ENCODE measurements at regions not wholly inside any gene's neighbourhood (a gene's known extent, or its start where the extent isn't known, plus 50 kb on each side); places are given as distances from the start of the nearest gene placed in this dataset.
"Not testable (repeated sequence)": the region's sequence is repeated elsewhere in the genome, so short reads cannot be mapped to it uniquely, and the experiment has no call there.

DNA sequence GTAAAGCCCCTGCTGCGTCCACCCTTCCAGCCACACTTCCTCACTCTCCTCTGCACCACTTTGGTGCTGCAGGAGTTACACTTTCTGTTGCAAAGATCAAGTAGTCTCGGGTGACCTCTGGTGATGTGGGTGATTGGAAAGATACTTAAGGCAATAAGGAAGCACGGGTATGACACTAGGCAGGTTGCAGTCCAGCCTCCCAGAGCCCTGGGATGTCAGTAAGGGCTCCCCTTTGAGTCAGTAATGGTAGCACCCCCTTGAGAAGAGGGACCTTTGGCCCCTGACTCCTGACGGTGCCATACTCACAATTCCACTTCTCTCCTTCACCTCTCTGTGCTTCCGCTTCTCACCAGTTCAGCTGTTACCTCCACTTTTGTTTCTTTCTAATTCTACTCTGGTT lies 84.1 kb upstream of the KIF2A start:
- not testable (repeated sequence) for ATAC-seq; H3K9me3 Mint-ChIP-seq; H3K4me3 Mint-ChIP-seq; DNase-seq; H3K36me3 Mint-ChIP-seq (ENCODE audit: insufficient read depth)
- Mint-ChIP-seq H3K4me1 (ENCODE audit: low read depth) (peaks cover 14% of the 10 kb centered on the region), H3K27me3 (ENCODE audit: low read depth) (peaks cover 11% of the 10 kb centered on the region)

DNA sequence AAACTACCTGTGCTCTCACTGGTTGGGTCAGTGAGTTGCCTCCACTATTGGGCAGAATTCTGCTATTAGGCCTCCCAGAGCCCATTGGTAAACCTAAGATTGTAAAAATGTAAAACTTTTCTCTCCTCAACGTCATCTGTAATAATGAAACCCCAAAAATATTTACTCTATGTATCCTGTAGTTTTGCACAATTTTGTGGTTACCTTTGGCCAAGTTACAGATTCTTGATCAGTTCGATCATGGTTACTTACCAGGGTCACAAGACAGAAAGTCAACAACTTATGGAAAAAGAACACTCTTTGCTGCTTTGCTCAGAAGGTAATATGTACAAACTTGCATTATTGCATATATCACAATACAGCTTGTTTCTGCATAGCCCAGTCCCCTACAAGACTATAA lies 83.7 kb upstream of the KIF2A start:
- not testable (repeated sequence) for ATAC-seq; H3K4me3 Mint-ChIP-seq; H3K36me3 Mint-ChIP-seq (ENCODE audit: insufficient read depth)

DNA sequence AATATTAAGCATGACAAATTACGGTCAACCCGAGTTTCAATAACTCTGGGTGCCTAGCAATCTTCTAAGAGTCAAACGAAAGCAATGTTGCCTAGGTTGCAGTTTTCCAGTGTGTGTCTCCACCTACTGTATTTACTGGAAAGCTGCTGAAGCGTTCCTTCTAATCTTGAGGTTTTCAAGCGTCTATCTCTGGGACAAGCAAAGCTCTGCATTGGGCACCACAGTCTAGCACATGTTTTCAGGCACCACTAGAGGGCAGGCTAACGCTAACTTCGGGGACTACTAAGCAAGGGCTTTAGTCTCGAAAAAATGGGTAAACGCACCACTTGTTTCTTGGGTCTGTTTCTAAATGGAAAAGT lies 82.7 kb upstream of the KIF2A start:
- H3K9me3 Mint-ChIP-seq; H3K36me3 Mint-ChIP-seq (ENCODE audit: insufficient read depth); H3K27me3 Mint-ChIP-seq (ENCODE audit: low read depth): not testable (repeated sequence)
- peaks cover 14% of the 10 kb centered on the region for H3K4me1 Mint-ChIP-seq (ENCODE audit: low read depth)
- ATAC-seq (peak; percentile 97), DNase-seq (peak; percentile 73)
- peak overlapping the region; percentile 69 for H3K4me3 Mint-ChIP-seq

More for the DNA sequence above, 83.7 kb upstream of the KIF2A start:
- DNase-seq; H3K27me3 Mint-ChIP-seq (ENCODE audit: low read depth); H3K9me3 Mint-ChIP-seq: not testable (repeated sequence)
- peaks cover 14% of the 10 kb centered on the region for H3K4me1 Mint-ChIP-seq (ENCODE audit: low read depth)

DNA sequence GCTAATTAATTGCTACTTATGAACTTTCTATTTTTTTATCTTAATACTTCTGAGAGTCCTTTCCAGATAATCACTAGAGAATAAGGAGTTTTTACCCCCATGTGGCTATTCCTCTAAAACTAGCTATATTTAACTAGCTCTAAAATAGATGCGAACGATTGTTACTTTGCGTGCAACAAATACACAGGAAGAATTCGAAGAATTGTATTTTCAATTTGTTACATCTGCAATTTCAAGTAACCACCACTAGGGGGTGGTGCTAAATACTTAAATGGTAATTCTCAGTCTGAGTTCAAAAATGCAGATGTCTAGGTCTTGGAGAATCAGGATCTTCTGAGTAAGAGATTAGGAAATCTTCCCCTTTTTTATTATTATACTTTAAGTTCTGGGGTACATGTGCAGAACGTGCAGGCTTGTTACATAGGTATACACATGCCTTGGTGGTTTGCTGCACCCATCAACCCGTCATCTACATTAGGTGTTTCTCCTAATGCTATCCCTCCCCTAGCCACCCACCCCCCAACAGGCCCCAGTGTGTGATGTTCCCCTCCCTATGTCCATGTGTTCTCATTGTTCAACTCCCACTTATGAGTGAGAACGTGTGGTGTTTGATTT lies 80.9 kb upstream of the KIF2A start:
- not testable (repeated sequence) for ATAC-seq; H3K9me3 Mint-ChIP-seq; H3K36me3 Mint-ChIP-seq (ENCODE audit: insufficient read depth); H3K27me3 Mint-ChIP-seq (ENCODE audit: low read depth); DNase-seq
- H3K4me1 Mint-ChIP-seq (ENCODE audit: low read depth), result peaks cover 14% of the 10 kb centered on the region
- H3K4me3 Mint-ChIP-seq, result peak overlapping the region; percentile 52

DNA sequence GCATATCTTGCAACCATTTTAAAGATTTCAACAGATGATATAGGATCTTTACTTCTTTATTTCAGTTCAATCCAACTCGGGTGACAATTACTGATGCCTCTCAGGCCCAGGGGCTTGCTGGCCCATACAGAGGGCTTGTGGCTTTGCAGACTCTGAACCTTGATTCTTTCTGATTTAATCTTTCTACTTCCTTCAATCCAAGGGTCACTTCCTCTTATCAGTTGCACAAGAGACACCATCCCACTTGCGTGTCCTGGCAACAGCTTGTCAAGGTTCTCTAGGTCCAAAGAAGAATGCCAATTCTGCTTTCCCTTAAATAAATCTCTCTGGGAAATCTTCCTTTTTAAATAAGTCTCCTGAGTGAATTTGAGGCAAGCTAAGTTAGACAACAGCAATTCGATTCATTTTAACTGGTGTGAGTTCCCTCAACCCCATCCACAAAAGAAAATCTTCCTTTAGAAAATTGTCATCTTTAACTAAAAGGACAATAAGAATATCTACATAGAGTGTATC lies 75.1 kb upstream of the KIF2A start:
- DNase-seq; ATAC-seq; H3K4me1 Mint-ChIP-seq (ENCODE audit: low read depth); H3K9me3 Mint-ChIP-seq; H3K36me3 Mint-ChIP-seq (ENCODE audit: insufficient read depth); H3K4me3 Mint-ChIP-seq; H3K27me3 Mint-ChIP-seq (ENCODE audit: low read depth): not testable (repeated sequence)

DNA sequence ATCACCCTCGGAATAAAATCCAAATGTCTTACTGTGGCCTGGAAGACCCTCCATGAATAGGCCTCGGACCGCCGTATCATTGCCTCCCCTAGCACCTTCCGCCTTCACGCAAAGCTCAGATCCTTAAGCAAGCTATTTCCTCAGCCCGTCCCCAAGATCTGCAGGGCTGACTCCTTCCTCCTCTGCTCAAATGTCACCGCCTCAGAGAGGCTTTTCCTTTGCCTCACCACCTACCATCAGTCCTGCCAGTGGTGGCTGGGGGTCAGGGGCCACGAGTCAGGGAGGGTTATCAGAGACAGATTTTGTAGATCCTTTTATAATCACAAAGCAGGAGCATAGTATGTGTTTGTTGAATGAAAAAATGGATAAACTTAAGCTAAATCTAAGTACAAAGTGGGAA lies 74.4 kb upstream of the KIF2A start:
- Mint-ChIP-seq H3K36me3 (ENCODE audit: insufficient read depth) (no peaks in the 10 kb centered on the region), H3K27me3 (ENCODE audit: low read depth) (no peaks in the 10 kb centered on the region), H3K4me1 (ENCODE audit: low read depth) (peaks cover 2% of the 10 kb centered on the region), H3K9me3 (no peaks in the 10 kb centered on the region), H3K4me3 (no peak overlapping the region)
- ATAC-seq (no peak), DNase-seq (no peak)

DNA sequence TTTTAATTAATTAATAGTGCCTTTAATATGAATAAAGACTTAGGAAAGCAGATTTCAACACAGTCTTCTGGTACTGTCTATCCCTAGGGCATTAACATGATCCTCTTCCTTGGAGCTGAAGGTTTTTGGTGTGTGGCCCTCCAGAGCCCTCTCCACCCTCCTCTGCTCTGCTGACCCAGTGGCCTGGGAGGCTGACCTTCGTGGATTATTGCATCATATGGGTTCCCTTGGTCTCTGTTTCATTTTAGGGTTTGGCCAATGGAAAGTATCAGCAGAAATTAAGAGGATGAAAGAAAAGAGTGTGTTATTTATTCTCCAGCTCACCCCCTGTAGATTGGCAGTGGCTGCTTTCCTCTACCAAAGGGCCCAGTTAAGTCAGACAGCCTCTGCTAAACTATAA lies 73.8 kb upstream of the KIF2A start:
- not testable (repeated sequence) for H3K36me3 Mint-ChIP-seq (ENCODE audit: insufficient read depth); H3K9me3 Mint-ChIP-seq; H3K4me1 Mint-ChIP-seq (ENCODE audit: low read depth); DNase-seq; H3K27me3 Mint-ChIP-seq (ENCODE audit: low read depth); H3K4me3 Mint-ChIP-seq; ATAC-seq

DNA sequence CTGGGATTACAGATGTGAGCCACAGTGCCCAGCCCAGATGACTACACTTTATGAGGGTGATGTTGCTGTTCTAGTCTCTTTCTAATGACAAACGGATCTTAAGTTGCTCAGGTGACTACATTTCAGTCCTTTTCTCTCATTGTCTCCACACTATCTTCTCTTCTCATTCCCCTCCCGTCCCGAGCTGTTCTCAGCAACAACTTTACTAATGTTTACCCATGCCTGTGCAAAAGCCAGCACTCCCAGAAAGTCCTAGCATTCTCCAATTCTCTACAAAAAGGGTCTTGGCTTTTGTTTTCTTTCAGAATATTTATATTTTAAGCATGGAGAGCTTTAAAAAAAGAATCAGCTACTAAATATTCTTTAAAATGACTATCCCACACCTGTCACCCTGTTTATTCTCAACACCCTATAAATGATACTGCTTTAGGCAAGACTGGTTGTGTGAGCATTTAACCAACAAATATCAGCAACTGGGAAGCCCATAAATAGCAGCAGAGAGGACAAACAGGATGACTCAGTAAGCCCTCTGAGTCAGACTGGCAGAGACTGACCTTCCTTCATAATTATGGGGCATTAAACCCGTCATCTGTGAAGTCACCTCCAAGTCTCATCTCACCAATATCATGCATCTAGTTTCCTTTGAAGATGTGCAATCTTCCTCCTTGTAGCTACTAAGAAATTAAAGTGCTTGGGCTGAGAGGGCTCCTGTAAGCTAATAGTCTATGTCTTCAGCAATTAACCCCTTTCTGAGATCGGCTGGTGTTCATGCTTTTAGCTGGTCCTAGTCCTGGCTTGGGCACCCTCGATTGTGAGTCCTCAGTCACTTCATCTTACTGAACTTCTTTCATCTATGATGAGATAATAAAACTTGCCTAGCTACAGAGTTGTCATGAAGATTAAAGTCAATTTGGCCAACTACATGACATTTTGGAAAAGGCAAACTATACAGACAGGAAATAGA lies 72.6 kb upstream of the KIF2A start:
- H3K36me3 Mint-ChIP-seq (ENCODE audit: insufficient read depth); DNase-seq; H3K9me3 Mint-ChIP-seq; H3K27me3 Mint-ChIP-seq (ENCODE audit: low read depth); ATAC-seq; H3K4me3 Mint-ChIP-seq; H3K4me1 Mint-ChIP-seq (ENCODE audit: low read depth): not testable (repeated sequence)

DNA sequence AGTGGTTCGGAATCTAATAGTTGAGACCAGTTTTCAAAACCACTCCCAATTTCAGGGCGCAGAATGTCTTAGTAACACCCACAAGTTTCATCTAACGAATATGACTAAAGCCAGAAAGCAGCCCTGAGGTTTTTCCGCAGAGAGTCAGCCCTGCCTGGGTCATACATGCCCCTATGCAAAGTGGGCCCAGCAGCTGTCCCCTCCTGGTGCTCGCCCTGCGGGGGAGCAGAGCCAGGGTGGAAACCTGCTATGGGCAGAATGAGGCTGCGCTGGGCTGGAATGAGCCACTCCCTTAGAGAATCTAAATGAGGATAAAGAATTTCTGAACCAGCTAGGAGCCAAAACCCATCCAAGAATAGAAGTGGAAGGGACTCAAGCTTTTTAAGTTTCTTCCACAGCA lies 69.4 kb upstream of the KIF2A start:
- peaks cover 13% of the 10 kb centered on the region for H3K4me1 Mint-ChIP-seq (ENCODE audit: low read depth)
- not testable (repeated sequence) for DNase-seq; H3K36me3 Mint-ChIP-seq (ENCODE audit: insufficient read depth); H3K27me3 Mint-ChIP-seq (ENCODE audit: low read depth); H3K9me3 Mint-ChIP-seq; H3K4me3 Mint-ChIP-seq
- ATAC-seq, result peak; percentile 83 to 88

DNA sequence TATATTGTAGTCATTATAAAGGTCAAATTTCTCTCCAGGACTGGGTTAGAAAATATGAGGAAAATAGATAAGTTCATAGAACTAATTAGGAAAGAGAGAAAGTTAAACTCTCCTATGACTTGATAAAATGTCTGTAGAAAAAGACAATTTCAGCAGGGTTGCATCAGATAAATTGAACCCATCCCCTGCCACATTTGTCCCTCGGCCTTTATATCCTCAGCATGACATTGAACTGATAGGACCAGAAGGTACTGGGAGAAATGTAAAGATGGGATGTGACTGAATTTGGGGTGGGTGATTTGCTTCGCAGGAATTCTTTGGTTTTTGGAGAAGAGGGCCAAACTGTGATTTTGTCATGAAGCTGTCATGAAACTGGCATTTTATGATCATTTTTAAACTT lies 68.1 kb upstream of the KIF2A start:
- not testable (repeated sequence) for H3K36me3 Mint-ChIP-seq (ENCODE audit: insufficient read depth); H3K4me3 Mint-ChIP-seq; DNase-seq; H3K9me3 Mint-ChIP-seq; H3K27me3 Mint-ChIP-seq (ENCODE audit: low read depth); ATAC-seq
- peaks cover 13% of the 10 kb centered on the region for H3K4me1 Mint-ChIP-seq (ENCODE audit: low read depth)

DNA sequence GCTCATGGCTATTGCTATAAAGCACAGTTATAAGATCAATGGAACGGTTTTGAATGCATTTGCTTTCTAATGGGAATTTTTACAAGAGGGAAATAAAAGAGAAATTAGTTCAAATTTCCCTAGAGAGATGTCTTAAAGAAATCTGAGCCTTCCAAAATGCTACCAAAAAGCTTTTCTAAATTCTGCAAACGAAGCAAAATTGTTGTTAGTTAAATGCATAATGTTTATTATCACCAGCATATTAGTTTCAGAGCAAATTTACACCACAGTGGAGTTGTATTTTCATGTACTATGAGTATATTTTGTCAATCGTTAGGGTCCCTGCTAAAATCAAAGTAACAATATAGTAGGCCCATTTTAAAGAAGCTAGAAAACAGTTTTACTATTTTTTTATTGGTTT lies 67.4 kb upstream of the KIF2A start:
- H3K36me3 Mint-ChIP-seq (ENCODE audit: insufficient read depth); ATAC-seq; H3K9me3 Mint-ChIP-seq; DNase-seq; H3K4me3 Mint-ChIP-seq; H3K27me3 Mint-ChIP-seq (ENCODE audit: low read depth): not testable (repeated sequence)
- peaks cover 13% of the 10 kb centered on the region for H3K4me1 Mint-ChIP-seq (ENCODE audit: low read depth)

DNA sequence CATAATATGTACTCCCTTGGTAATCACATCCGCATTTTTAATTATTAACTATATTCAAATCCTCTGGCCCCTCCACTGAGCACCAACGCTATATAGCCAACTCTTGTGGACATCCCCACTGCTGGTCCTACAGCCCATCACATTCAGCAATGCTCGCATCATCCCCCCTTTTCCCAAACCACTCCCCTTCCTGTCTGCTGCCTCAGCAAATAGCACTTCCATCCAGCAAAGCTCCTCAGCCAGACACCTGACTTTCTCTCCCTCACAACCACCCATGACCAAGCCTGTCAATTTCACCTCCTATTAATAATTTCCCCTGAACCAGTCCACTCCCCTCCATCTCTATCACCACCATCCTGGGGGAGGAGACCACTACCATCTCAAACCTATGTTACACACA lies 65.5 kb upstream of the KIF2A start:
- ATAC-seq; DNase-seq; H3K36me3 Mint-ChIP-seq (ENCODE audit: insufficient read depth); H3K27me3 Mint-ChIP-seq (ENCODE audit: low read depth); H3K4me3 Mint-ChIP-seq; H3K9me3 Mint-ChIP-seq: not testable (repeated sequence)
- H3K4me1 Mint-ChIP-seq (ENCODE audit: low read depth), result peaks cover 14% of the 10 kb centered on the region

DNA sequence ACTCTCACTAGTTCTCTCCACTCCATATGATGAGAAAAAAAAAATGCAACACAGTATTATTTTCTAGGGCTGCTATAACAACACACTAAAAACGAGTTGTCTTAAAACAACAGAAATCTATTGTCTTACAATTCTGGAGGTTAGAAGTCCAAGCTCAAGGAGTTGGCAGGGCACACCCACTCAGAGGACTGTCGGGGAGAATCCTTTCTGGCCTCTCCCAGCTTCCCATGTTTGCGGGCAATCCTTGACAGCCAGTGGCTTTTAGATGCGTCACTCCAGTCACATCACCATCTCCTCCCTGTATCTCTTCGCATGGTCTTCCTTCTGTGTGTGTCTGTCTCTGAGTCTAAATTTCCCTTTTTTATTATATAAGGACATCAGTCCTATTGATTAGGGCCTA lies 64.0 kb upstream of the KIF2A start:
- not testable (repeated sequence) for H3K9me3 Mint-ChIP-seq; DNase-seq; H3K36me3 Mint-ChIP-seq (ENCODE audit: insufficient read depth); ATAC-seq; H3K27me3 Mint-ChIP-seq (ENCODE audit: low read depth); H3K4me3 Mint-ChIP-seq
- peaks cover 13% of the 10 kb centered on the region for H3K4me1 Mint-ChIP-seq (ENCODE audit: low read depth)

DNA sequence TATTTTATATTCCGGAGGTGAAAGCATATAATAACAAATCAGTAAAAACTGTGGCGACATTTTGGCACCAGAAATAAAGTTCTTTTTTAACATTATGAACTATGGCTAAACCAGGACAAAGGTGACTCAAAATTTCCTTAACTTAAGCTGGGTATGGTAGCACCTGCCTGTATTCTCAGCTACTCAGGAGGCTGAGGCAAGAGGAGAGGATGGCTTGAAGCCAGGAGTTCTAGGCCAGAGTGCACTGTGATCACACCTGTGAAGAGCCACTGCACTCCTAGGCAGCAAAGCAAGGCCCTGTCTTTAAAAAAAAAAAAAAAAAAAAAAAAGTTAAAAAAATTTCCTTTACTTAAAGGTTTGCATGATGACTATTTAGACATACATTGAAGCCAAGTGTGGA lies 63.0 kb upstream of the KIF2A start:
- H3K9me3 Mint-ChIP-seq; ATAC-seq; H3K27me3 Mint-ChIP-seq (ENCODE audit: low read depth); H3K36me3 Mint-ChIP-seq (ENCODE audit: insufficient read depth); H3K4me3 Mint-ChIP-seq; DNase-seq: not testable (repeated sequence)
- H3K4me1 Mint-ChIP-seq (ENCODE audit: low read depth), result peaks cover 10% of the 10 kb centered on the region

DNA sequence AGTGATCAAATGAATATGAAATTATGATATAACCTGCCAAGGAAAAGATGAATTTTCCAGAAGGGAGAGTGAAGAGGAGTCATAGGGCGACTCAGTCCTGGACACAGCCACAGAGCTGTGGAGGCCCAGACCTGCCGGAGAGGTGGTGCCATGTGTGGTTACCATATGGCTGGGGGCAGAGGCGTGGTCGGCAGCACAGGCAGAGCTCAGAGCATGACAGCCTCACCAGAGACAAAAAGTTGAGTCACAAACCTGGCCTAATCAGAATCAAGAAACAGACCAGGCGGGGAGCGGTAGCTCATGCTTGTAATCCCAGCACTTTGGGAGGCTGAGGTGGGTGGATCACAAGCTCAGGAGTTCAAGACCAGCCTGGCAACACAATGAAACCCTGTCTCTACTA lies 57.8 kb upstream of the KIF2A start:
- not testable (repeated sequence) for ATAC-seq; H3K36me3 Mint-ChIP-seq (ENCODE audit: insufficient read depth); H3K4me3 Mint-ChIP-seq; DNase-seq; H3K4me1 Mint-ChIP-seq (ENCODE audit: low read depth); H3K9me3 Mint-ChIP-seq; H3K27me3 Mint-ChIP-seq (ENCODE audit: low read depth)
